ENCODE measurements at regions not wholly inside any gene's neighbourhood (a gene's known extent, or its start where the extent isn't known, plus 50 kb on each side); places are given as distances from the start of the nearest gene placed in this dataset.
A peak's percentile ranks its signal among the peaks of the same experiment; 100 is the strongest.
"Not testable (repeated sequence)": the region's sequence is repeated elsewhere in the genome, so short reads cannot be mapped to it uniquely, and the experiment has no call there.

DNA sequence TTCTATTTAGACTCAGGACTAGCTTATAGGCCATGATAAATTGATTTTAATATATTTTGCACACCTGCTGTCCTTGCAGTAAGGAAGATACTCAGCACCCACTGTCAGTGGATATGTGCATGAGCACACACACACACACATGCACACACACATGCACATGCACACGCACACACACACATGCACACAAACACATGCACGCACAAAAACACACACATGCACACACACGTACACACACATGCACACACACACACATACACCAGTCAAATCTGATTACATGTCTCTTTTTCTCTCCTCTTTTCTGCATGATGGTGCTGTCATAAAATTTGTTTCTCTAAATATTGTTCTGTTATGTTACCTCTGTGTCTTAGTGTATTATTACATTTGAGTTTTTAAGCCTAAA is 87.3 kb upstream of the OSTN start:
- peaks cover 3% of the 10 kb centered on the region for H3K27me3 Mint-ChIP-seq
- peaks cover 0 to 2% (median 0%) of the 10 kb centered on the region in 3 donors for H3K9me3 Mint-ChIP-seq
- H3K4me1 Mint-ChIP-seq: no peaks in the 10 kb centered on the region
- no peak overlapping the region for H3K4me3 Mint-ChIP-seq
- H3K36me3 Mint-ChIP-seq: no peaks in the 10 kb centered on the region
- no peak overlapping the region for H3K27ac Mint-ChIP-seq

DNA sequence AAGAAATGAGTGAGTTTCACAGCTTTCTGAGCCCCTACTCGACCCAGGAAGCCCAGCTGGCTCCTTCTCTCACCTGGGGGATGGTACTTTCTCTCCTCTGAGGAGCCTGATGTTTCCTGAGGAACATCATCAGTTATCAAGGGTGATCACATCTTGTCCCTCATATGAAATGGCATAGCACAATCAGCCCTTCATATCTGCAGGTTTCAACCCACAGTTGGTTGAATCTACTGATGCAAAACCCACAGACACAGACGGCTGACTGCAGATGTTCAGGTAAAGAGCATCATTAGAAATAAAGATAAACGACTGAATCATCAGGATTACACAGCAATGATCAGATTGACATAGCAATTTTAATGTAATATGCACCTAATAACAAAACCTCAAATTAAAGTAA is 93.6 kb upstream of the OSTN start:
- H3K4me3 Mint-ChIP-seq: peak overlapping the region in 1 of 4 donors; percentile 39
- H3K27ac Mint-ChIP-seq: no peak overlapping the region
- peaks cover 13% of the 10 kb centered on the region for H3K27me3 Mint-ChIP-seq
- H3K4me1 Mint-ChIP-seq: peaks cover 10 to 19% (median 10%) of the 10 kb centered on the region in 3 donors
- H3K36me3 Mint-ChIP-seq: no peaks in the 10 kb centered on the region
- H3K9me3 Mint-ChIP-seq: peaks cover 0 to 2% (median 0%) of the 10 kb centered on the region in 3 donors

DNA sequence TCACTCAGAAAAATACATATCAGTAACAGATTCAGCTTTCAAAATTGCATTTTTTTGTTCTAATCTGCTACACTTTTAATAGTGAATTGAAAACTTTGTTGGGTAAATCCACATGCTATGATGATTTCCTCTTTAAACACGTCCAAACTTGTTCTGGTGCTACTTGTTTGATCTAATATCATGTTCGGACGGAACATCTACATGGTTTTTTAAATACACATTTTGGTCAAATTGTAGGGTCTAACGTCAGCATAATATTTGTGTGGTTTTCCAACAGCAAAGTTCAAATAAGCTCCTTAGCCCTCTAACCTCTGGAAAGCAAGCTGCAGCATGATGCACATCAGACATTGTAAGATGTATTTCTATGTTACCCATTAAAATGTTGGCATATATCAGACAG is 98.5 kb upstream of the OSTN start:
- H3K4me1 Mint-ChIP-seq: peaks cover 8 to 17% (median 8%) of the 10 kb centered on the region in 3 donors
- H3K27ac Mint-ChIP-seq: no peak overlapping the region
- peaks cover 0 to 2% (median 0%) of the 10 kb centered on the region in 3 donors for H3K9me3 Mint-ChIP-seq
- peaks cover 14% of the 10 kb centered on the region for H3K27me3 Mint-ChIP-seq
- no peak overlapping the region for H3K4me3 Mint-ChIP-seq
- H3K36me3 Mint-ChIP-seq: no peaks in the 10 kb centered on the region

DNA sequence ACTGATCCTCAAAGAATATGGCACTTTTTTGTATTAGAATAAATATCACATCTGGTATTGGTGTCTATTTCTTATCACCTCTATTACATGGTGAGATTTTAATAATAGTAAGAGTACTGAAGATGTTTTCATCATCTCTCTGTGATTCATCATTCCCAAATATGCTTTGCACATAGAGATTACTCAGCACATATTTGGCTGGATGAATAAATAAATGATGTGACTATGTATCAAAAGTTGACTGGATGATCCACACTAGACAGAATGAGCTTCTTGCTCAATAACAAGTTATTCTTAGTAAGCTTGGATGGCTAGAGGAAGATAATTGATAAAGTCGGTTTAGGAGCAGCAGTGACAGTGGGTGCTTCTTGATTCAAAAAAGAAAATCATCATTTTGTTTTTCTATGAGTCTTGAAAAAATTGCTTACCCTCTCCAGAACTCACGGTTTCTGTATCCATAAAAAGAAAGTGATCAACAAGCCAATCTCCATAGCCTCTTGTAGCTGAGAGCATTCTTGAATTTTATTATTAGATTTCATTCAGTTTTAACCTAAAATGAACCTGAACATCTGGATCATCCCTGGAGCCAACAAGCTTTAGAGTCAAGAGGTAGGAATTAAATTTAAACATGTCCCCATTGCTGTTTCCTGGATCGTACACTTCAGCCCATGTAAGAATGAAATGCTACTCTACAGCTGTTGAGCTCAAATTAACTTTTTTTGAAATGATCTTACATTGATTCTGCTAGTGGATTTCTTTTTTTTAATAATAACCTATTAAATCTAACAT is 104.8 kb upstream of the OSTN start:
- H3K27me3 Mint-ChIP-seq: peaks cover 3% of the 10 kb centered on the region
- H3K9me3 Mint-ChIP-seq: no peaks in the 10 kb centered on the region
- no peak overlapping the region for H3K4me3 Mint-ChIP-seq
- no peaks in the 10 kb centered on the region for H3K36me3 Mint-ChIP-seq
- H3K4me1 Mint-ChIP-seq: no peaks in the 10 kb centered on the region
- no peak overlapping the region for H3K27ac Mint-ChIP-seq

DNA sequence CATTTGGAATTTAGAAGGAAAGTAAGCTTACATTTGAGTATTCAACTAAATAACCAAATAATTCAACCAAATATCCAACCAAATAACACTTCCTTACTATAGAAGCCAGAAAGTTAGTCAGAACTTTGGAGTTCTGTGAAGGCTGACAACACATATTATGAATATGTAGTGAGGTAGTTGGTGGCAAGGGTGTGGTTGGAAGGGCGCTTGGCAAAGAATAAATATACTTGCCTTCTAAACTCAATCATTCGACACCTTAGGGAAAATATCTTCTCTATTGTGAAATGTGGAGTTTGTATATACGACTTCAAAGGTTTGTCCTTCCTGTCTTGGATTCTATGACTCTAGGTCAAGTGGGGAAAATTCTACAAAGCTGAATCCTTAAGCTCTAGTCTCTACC is 111.7 kb upstream of the OSTN start:
- Mint-ChIP-seq H3K9me3 (peaks cover 0 to 3% (median 0%) of the 10 kb centered on the region in 3 donors), H3K4me3 (no peak overlapping the region), H3K36me3 (no peaks in the 10 kb centered on the region), H3K27me3 (no peaks in the 10 kb centered on the region), H3K4me1 (no peaks in the 10 kb centered on the region), H3K27ac (no peak overlapping the region)

DNA sequence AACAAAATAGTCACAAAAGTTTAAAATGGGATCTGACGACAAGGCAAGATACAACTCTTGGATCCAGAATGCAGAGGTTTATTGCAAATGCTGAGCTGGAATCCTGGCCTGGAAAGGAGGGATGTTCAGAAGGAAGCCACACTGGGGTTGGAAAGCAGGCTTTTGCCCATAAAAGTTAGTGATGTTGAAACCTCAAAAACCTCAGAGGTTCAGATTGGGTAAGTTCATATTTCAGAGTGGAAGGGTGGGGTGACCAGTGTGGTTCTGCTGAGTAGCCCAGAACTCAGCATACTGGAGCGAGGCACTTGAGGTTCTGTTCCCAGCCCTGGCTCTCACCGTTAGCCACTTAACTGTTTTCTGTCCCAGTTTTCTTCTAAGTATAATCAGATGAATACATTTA is 114.0 kb upstream of the OSTN start:
- H3K27me3 Mint-ChIP-seq: peaks cover 1% of the 10 kb centered on the region
- no peaks in the 10 kb centered on the region for H3K36me3 Mint-ChIP-seq
- H3K9me3 Mint-ChIP-seq: peaks cover 0 to 4% (median 4%) of the 10 kb centered on the region in 3 donors
- no peaks in the 10 kb centered on the region for H3K4me1 Mint-ChIP-seq
- H3K4me3 Mint-ChIP-seq: no peak overlapping the region
- no peak overlapping the region for H3K27ac Mint-ChIP-seq

DNA sequence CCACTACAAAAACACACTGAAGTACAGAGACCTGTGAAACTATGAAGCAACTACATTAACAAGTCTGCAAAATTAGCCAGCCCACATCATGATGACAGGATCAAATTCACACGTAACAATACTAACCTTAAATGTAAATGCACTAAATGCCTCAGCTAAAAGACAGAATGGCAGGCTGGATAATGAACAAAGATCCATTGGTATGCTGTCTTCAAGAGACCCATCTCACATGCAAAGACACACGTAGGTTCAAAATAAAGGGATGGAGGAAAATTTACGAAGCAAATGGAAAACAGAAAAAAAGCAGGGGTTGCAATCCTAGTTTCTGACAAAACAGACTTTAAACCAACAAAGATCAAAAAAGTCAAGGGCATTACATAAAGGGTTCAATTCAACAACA is 120.1 kb upstream of the OSTN start:
- Mint-ChIP-seq H3K4me3 (peak overlapping the region in 1 of 4 donors; percentile 9), H3K27ac (peak overlapping the region in 1 of 3 donors; percentile 76), H3K9me3 (peaks cover 2 to 18% (median 16%) of the 10 kb centered on the region in 3 donors)
- not testable (repeated sequence) for H3K4me1 Mint-ChIP-seq, H3K27me3 Mint-ChIP-seq, H3K36me3 Mint-ChIP-seq

DNA sequence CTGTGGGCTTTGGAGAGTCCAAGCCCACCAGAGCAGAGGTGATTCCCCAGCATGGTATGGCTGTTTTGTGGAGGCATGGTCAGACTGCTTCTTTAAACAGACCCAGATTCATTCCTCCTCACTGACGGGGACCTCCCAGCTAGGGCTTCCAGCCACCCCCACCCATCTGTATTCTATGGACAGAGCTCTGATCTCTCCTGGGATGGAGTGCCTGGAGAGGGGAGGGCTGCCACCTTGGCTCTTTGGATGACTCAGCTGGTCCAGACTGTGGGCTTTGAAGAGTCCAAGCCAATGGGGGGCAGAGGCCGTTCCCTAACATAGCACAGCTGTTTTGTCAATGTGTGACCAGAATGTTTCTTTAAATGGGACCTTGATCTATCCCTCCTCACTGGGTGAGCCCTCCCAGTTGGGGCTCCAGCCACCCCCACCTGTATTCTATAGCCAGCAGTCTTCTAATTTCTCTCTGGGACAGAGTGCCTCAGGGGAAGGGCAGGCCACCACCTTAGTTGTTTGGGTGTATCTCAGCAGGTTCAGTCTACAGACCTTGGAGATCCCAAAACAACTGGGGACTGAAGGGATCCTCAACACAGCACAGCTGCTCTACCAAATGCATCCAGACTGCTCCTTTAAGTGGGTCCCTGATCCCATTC is 122.0 kb upstream of the OSTN start:
- Mint-ChIP-seq H3K27me3 (peaks cover 3% of the 10 kb centered on the region), H3K9me3 (peaks cover 2 to 13% (median 13%) of the 10 kb centered on the region in 3 donors), H3K27ac (no peak overlapping the region), H3K36me3 (no peaks in the 10 kb centered on the region), H3K4me3 (no peak overlapping the region), H3K4me1 (no peaks in the 10 kb centered on the region)

DNA sequence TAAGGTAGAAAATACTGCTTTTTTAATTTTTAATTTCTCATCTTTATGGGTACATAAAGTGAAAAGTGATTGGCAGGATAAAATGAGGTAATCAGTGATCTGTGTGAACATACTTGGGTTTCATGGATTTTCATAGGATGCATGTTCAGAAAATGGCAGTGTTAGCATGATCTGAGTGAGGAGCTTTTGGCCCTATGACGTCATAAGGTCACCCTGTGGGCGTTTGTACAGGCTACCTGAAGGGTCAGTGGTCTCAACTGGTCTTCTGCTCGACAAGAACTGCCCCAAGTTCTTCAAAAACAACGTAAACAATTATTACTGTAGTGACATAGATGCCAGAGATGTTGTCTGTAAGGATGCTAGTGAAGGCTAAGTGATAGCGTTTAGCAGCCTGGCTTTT is 124.5 kb upstream of the OSTN start:
- Mint-ChIP-seq H3K9me3 (peaks cover 2 to 11% (median 9%) of the 10 kb centered on the region in 3 donors), H3K36me3 (no peaks in the 10 kb centered on the region), H3K4me1 (peaks cover 0 to 1% (median 0%) of the 10 kb centered on the region in 3 donors), H3K4me3 (no peak overlapping the region), H3K27ac (no peak overlapping the region), H3K27me3 (peaks cover 2% of the 10 kb centered on the region)

DNA sequence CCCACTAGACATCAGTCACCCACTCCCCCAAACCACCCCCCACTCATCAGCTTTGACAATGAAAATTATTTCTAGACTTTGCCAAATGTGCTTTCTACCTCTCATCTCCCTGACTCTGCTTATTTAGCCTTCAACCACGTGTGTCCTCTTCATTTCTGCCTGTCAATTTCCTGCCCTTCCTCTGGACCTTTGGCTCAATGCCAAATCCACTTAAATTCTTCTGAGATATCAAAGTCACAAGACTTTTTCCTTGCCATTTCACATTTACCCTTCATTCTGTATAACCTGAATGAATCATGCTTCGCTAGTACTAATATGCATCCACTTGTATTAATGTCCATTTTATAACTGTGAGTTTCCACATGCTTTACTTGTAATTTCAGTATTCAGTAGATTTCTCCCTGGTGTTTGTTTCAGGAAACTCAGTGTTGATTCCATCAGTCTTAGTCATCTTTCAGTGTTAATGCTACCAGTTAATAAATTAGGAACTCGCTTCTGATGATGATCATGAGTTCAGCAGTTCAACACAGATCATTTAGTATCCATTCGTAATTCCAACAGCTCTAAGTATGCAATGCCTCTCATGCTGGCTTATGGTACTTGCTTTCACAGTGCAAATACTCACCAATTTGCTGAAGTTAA is 128.2 kb upstream of the OSTN start:
- Mint-ChIP-seq H3K36me3 (no peaks in the 10 kb centered on the region), H3K4me1 (peaks cover 0 to 1% (median 0%) of the 10 kb centered on the region in 3 donors), H3K9me3 (peaks cover 0 to 2% (median 0%) of the 10 kb centered on the region in 3 donors), H3K27ac (no peak overlapping the region), H3K4me3 (no peak overlapping the region), H3K27me3 (peaks cover 2% of the 10 kb centered on the region)

DNA sequence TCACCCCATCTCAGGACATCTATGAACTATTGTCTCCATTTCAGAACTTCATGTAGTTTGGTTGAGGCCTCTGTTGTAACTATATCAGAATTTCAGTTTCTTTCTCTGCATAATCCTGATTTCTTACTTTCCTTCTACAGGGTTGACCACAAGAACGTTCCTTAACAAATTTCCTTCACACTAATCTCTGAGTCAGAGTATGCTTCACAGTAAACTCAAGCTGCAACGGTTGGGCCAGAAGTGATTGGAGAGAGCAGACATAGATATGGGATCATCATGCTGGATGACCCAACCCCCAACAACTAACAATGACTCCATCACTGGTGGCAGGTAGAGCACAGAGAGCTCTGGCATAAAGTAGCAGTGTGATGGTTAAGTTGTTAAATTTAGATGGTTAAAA is 128.8 kb upstream of the OSTN start:
- H3K36me3 Mint-ChIP-seq: no peaks in the 10 kb centered on the region
- H3K27ac Mint-ChIP-seq: no peak overlapping the region
- peaks cover 0 to 2% (median 0%) of the 10 kb centered on the region in 3 donors for H3K9me3 Mint-ChIP-seq
- H3K27me3 Mint-ChIP-seq: peaks cover 2% of the 10 kb centered on the region
- peaks cover 0 to 1% (median 0%) of the 10 kb centered on the region in 3 donors for H3K4me1 Mint-ChIP-seq
- H3K4me3 Mint-ChIP-seq: no peak overlapping the region

DNA sequence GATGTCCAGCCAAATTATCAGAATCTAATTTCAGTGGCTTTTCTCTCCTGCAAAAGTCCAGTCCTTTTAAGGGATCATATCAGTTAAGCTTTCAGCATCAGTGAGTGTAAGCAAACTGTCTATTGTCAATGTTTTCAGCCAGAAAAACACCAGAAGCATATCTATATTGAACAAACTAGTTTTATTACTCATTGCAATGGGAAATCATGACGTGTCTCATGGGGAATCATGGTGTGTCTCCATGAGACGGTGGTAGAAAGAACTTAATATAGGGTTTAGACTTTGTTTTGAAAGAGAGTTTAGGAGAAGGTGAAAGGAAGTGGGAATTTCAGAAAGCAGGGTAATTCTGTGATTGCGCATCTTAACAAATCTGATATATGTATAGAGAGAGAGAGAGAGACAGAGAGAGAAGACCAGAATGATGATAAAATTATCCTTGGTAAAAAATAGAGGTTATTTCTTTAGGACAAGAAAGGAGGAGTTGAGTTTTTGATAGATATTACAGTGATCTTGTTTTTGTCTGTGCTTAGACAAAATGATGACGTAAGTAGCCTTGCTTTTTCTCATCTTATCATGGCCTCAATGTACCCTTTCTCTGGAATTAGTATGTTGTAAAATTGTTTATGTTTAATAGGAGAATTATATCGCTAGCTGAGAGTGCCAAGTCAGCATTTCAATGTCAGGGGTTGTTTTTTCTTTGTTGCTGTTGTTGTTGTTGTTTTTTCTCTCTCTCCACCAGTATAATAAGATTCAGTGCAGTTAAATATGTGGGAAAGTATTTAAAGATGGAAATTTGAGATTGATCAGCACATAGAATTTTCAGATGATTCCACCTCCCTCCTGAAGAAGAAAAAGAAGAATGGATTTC is 129.9 kb upstream of the OSTN start:
- Mint-ChIP-seq H3K27me3 (peaks cover 2% of the 10 kb centered on the region), H3K27ac (no peak overlapping the region), H3K36me3 (no peaks in the 10 kb centered on the region), H3K4me3 (no peak overlapping the region), H3K4me1 (peaks cover 0 to 1% (median 0%) of the 10 kb centered on the region in 3 donors), H3K9me3 (peaks cover 0 to 2% (median 0%) of the 10 kb centered on the region in 3 donors)

DNA sequence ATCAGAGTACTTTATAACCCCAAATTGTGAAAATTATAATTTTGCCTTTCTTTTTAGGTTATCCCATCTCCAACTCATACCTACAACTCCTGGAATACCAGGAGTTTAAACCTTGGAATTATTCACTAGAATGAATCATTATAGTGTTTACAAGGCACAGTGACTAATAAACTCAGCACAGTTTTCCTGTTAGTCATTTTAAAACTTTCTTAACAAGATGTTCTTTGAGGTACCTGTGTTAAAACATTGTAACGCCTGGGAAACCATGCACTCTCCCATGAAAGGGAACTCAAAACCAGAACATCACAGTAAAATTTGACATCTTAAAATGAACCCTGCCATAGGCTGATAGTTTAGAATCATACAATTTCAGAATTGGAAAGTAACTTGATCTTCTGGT is 132.4 kb upstream of the OSTN start:
- H3K9me3 Mint-ChIP-seq: peaks cover 0 to 2% (median 0%) of the 10 kb centered on the region in 3 donors
- H3K36me3 Mint-ChIP-seq: no peaks in the 10 kb centered on the region
- H3K4me1 Mint-ChIP-seq: peaks cover 0 to 1% (median 0%) of the 10 kb centered on the region in 3 donors
- no peak overlapping the region for H3K4me3 Mint-ChIP-seq
- H3K27ac Mint-ChIP-seq: no peak overlapping the region
- peaks cover 2% of the 10 kb centered on the region for H3K27me3 Mint-ChIP-seq

DNA sequence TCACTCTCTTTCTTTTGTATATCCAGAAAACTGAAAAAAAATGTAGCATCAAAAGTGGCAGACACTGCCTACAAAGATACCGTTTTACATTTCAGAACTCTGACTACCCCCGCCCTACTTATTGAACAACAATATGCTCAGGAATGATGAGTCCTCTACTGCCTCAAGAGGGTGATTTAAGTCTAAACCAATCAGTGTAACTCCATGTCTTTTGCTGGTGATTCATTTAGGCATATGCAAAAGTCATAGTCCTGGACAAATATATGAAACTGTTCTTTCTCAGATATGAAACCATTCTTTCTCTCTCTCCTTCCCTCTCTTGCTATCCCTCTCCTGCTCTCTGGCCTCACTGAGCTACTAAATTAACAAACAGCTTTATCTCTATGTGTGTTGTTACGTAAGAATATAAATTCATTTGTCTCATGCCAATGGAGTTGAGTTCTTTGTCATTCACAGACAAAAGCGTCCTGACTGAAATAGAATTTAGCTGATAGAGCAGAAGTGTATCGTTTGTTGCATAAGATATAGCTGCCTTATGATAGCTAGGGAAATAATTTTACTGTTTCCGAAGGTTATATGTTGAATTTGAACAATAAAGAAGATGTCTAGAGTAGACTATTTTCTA is 133.7 kb upstream of the OSTN start:
- H3K27ac Mint-ChIP-seq: no peak overlapping the region
- H3K4me3 Mint-ChIP-seq: no peak overlapping the region
- peaks cover 0 to 2% (median 0%) of the 10 kb centered on the region in 3 donors for H3K9me3 Mint-ChIP-seq
- H3K27me3 Mint-ChIP-seq: no peaks in the 10 kb centered on the region
- no peaks in the 10 kb centered on the region for H3K36me3 Mint-ChIP-seq
- no peaks in the 10 kb centered on the region for H3K4me1 Mint-ChIP-seq
